GM08714 (cell line): ENCODE measurements at regions not wholly inside any gene's neighbourhood (a gene's known extent, or its start where the extent isn't known, plus 50 kb on each side); places are given as distances from the start of the nearest gene placed in this dataset.

Source experiments
- H3K4me3 ChIP-seq: fragments of 200-500 bp; sonication (Bioruptor generic); 2 replicates; pipeline ENCODE4 v1.5.1; 2014; ENCODE audit warnings: mild to moderate bottlenecking, low read length, inconsistent platforms
- ZNF274 ChIP-seq: IDR thresholded peaks from 2 replicates; pipeline ENCODE4 v1.6.1; 2012; ENCODE audit warnings: mild to moderate bottlenecking, low read depth, low read length

- TF ChIP-seq ZNF274: no peak
- H3K4me3 ChIP-seq: no peak overlapping the region
These were observed 131.1 kb downstream of the ACKR3 start for GRCh38 chr2:236700703-236701102.

- no peak for TF ChIP-seq ZNF274
- H3K4me3 ChIP-seq: no peak overlapping the region
These were observed 133.2 kb downstream of the ACKR3 start for GRCh38 chr2:236702657-236703372.

GRCh38 chr2:236703373-236703709 is 133.7 kb downstream of the ACKR3 start:
- no peak for TF ChIP-seq ZNF274
- H3K4me3 ChIP-seq: no peak overlapping the region

- TF ChIP-seq ZNF274: no peak
- no peak overlapping the region for H3K4me3 ChIP-seq
These were observed 134.3 kb downstream of the ACKR3 start for GRCh38 chr2:236703906-236704305.

GRCh38 chr2:236704887-236705286 is 135.3 kb downstream of the ACKR3 start:
- TF ChIP-seq ZNF274: no peak
- H3K4me3 ChIP-seq: no peak overlapping the region

GRCh38 chr2:236705295-236706105 is 135.9 kb downstream of the ACKR3 start:
- no peak overlapping the region for H3K4me3 ChIP-seq
- TF ChIP-seq ZNF274: no peak

GRCh38 chr2:236706288-236706687 is 136.7 kb downstream of the ACKR3 start:
- no peak overlapping the region for H3K4me3 ChIP-seq
- no peak for TF ChIP-seq ZNF274

GRCh38 chr2:236706803-236707202 is 137.2 kb downstream of the ACKR3 start:
- no peak overlapping the region for H3K4me3 ChIP-seq
- TF ChIP-seq ZNF274: no peak

GRCh38 chr2:236711440-236711839 is 141.8 kb downstream of the ACKR3 start:
- no peak for TF ChIP-seq ZNF274
- H3K4me3 ChIP-seq: no peak overlapping the region

- TF ChIP-seq ZNF274: no peak
- no peak overlapping the region for H3K4me3 ChIP-seq
These were observed 142.7 kb downstream of the ACKR3 start for GRCh38 chr2:236712304-236712703.

- TF ChIP-seq ZNF274: no peak
- no peak overlapping the region for H3K4me3 ChIP-seq
These were observed 143.5 kb downstream of the ACKR3 start for GRCh38 chr2:236712961-236713673.

- TF ChIP-seq ZNF274: no peak
- no peak overlapping the region for H3K4me3 ChIP-seq
These were observed 144.5 kb downstream of the ACKR3 start for GRCh38 chr2:236714080-236714479.

- no peak overlapping the region for H3K4me3 ChIP-seq
- TF ChIP-seq ZNF274: no peak
These were observed 145.5 kb downstream of the ACKR3 start for GRCh38 chr2:236715077-236715476.

GRCh38 chr2:236715491-236715961 is 145.9 kb downstream of the ACKR3 start:
- H3K4me3 ChIP-seq: no peak overlapping the region
- TF ChIP-seq ZNF274: no peak

GRCh38 chr2:236717120-236717519 is 147.5 kb downstream of the ACKR3 start:
- TF ChIP-seq ZNF274: no peak
- H3K4me3 ChIP-seq: no peak overlapping the region
